ENCODE measurements at regions not wholly inside any gene's neighbourhood (a gene's known extent, or its start where the extent isn't known, plus 50 kb on each side); places are given as distances from the start of the nearest gene placed in this dataset.
A peak's percentile ranks its signal among the peaks of the same experiment; 100 is the strongest.

DNA sequence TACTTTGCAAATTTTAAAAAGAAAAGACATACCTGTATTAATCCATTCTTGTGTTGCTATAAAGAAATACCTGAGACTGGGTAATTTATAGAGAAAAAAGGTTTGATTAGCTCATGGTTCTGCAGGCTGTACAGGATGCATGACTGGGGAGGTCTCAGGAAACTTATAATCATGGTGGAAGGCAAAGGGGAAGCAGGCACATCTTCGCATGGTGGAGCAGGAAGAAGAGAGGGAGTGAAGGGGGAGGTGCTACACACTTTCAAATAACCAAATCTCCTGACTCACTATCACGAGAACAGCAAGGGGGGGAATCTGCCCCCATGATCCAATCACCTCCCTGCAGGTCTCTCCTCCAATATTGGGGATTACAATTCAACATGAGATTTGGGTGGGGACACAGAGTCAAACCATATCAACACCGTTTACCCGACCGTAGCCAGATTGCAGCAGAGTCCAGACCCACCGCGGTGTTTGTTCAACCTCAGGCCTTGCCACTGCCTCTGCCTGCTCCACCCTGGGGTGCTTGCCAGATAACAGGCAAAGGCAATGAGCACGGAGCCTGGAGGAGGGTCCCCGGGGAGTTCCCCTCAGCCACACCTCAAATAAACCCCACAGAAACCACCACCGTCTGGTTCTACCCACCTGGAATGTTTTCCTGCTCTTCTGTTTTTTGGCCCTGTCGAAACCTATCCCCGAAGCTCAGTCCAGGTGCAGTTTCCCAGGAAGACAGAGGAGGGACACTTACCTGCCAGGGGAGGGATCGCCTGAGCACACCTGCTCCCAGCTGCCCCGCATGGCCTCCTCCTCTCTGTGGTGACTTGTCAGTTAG, 142.2 kb upstream of the AFDN start:
- Histone ChIP-seq H3K4me3 (no peak overlapping the region), H3K4me1 (peaks cover 4 to 44% (median 29%) of the 10 kb centered on the region in 6 donors), H3K36me3 (no peaks in the 10 kb centered on the region), H3K27me3 (replicated peaks in 1 of 7) (peaks cover 0 to 52% (median 3%) of the 10 kb centered on the region in 7 donors), H3K9me3 (no peaks in the 10 kb centered on the region), H3K27ac (no peak overlapping the region)
- 71 to 81% (median 80%) methylated on average over 13 to 14 of the region's 14 CpGs for WGBS, 5 donors
- intact Hi-C loops (cut with DNase I; ENCODE audit: low total_unique reads) = no loop called here
- DNase-seq = no peak
- TF ChIP-seq POLR2AphosphoS5 (IDR thresholded peaks at IDR 0.05) (no peak), POLR2A (IDR thresholded peaks at IDR 0.05) (no peak)
- TF ChIP-seq, protein P1, sequence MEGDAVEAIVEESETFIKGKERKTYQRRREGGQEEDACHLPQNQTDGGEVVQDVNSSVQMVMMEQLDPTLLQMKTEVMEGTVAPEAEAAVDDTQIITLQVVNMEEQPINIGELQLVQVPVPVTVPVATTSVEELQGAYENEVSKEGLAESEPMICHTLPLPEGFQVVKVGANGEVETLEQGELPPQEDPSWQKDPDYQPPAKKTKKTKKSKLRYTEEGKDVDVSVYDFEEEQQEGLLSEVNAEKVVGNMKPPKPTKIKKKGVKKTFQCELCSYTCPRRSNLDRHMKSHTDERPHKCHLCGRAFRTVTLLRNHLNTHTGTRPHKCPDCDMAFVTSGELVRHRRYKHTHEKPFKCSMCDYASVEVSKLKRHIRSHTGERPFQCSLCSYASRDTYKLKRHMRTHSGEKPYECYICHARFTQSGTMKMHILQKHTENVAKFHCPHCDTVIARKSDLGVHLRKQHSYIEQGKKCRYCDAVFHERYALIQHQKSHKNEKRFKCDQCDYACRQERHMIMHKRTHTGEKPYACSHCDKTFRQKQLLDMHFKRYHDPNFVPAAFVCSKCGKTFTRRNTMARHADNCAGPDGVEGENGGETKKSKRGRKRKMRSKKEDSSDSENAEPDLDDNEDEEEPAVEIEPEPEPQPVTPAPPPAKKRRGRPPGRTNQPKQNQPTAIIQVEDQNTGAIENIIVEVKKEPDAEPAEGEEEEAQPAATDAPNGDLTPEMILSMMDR (IDR thresholded peaks at IDR 0.05 in 8 of 11, conservative IDR thresholded peaks at IDR 0.05 in 3 of 11) = no peak

- no peaks in the 10 kb centered on the region for H3K9me3 ChIP-seq
- H3K27me3 ChIP-seq (replicated peaks in 1 of 7) = peaks cover 0 to 40% (median 3%) of the 10 kb centered on the region in 7 donors
- peak; percentile 68 for DNase-seq
- no peak overlapping the region for H3K27ac ChIP-seq
- intact Hi-C loops (cut with DNase I; ENCODE audit: low total_unique reads) = no loop called here
- no peak overlapping the region for H3K4me3 ChIP-seq
- TF ChIP-seq POLR2A (IDR thresholded peaks at IDR 0.05) (no peak), POLR2AphosphoS5 (IDR thresholded peaks at IDR 0.05) (peak; percentile 33 to 49 (median 40))
- H3K36me3 ChIP-seq = no peaks in the 10 kb centered on the region
- peaks cover 4 to 56% (median 38%) of the 10 kb centered on the region in 6 donors for H3K4me1 ChIP-seq
- 11 to 28% (median 17%) methylated on average over 8 to 10 of the region's 10 CpGs for WGBS, 5 donors
These were observed 141.1 kb upstream of the AFDN start for GRCh38 chr6:167685654-167686053.

DNA sequence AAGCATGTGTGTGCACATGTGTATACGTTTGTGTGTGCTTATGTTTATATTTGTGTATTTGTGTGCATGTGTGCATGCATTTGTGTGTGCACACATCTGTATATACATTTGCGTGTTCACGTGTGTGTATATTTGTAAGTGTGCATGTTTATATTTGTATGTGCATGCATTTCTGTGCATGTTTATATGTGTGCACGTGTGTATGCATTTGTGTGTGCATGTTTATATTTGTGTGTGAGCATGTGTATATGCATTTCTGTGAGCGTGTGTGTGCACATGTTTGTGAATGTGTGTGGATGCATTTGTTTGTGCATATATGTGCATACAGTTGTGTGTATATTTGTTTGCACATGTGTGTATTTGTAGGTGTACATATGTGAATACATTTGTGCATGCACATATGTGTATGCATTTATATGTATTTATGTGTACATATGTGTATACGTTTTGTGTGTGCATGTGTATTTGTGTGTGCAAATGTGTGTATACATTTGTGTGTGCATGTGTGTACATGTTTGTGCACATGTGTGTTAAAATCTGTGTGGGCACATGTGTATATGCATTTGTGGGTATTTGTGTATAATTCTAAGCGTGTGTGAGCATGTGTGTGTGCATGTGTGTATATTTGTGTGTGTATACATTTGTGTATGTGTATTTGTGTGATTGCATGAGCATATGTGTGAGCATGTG, 140.4 kb upstream of the AFDN start:
- WGBS, 5 donors = 77 to 90% (median 80%) methylated on average over 7 of the region's 7 CpGs
- Histone ChIP-seq H3K36me3 (no peaks in the 10 kb centered on the region), H3K9me3 (no peaks in the 10 kb centered on the region), H3K4me3 (no peak overlapping the region), H3K4me1 (peaks cover 4 to 62% (median 39%) of the 10 kb centered on the region in 6 donors), H3K27me3 (replicated peaks in 1 of 7) (peaks cover 0 to 33% (median 0%) of the 10 kb centered on the region in 7 donors), H3K27ac (no peak overlapping the region)
- TF ChIP-seq POLR2AphosphoS5 (IDR thresholded peaks at IDR 0.05) = no peak
- no peak for TF ChIP-seq POLR2A (IDR thresholded peaks at IDR 0.05)
- TF ChIP-seq, protein P1 (IDR thresholded peaks at IDR 0.05 in 8 of 11, conservative IDR thresholded peaks at IDR 0.05 in 3 of 11) = no peak
- intact Hi-C loops (cut with DNase I; ENCODE audit: low total_unique reads) = no loop called here
- DNase-seq = no peak

- H3K4me1 ChIP-seq = peaks cover 1 to 56% (median 33%) of the 10 kb centered on the region in 6 donors
- peak; percentile 37 for DNase-seq
- TF ChIP-seq, protein P1 (IDR thresholded peaks at IDR 0.05 in 8 of 11, conservative IDR thresholded peaks at IDR 0.05 in 3 of 11) = no peak
- TF ChIP-seq POLR2AphosphoS5 (IDR thresholded peaks at IDR 0.05) = no peak
- TF ChIP-seq POLR2A (IDR thresholded peaks at IDR 0.05) = no peak
- H3K36me3 ChIP-seq = no peaks in the 10 kb centered on the region
- intact Hi-C loops (cut with DNase I; ENCODE audit: low total_unique reads) = no loop called here
- no peak overlapping the region for H3K4me3 ChIP-seq
- WGBS, 5 donors = 70 to 84% (median 76%) methylated on average over 18 of the region's 18 CpGs
- H3K27me3 ChIP-seq (replicated peaks in 1 of 7) = peaks cover 0 to 25% (median 0%) of the 10 kb centered on the region in 7 donors
- no peak overlapping the region for H3K27ac ChIP-seq
- H3K9me3 ChIP-seq = no peaks in the 10 kb centered on the region
These were observed 139.5 kb upstream of the AFDN start for GRCh38 chr6:167687116-167687725.
